Upper lobe of left lung (tissue), 6 donors: ENCODE measurements at regions not wholly inside any gene's neighbourhood (a gene's known extent, or its start where the extent isn't known, plus 50 kb on each side); places are given as distances from the start of the nearest gene placed in this dataset.
A peak's percentile ranks its signal among the peaks of the same experiment; 100 is the strongest.

ENCODE experiments used
- ATAC-seq, 2 donors: fragments of 200-7000 bp; cut with Tn5 transposase; one replicate each; pipeline ENCODE4 v1.9.1; 2022; ENCODE audit warnings: mild to moderate bottlenecking in 2 of 2, moderate library complexity in 2 of 2; ENCODE audit not compliant: low FRiP score in 2 of 2
- DNase-seq, 2 donors: peaks; one replicate each; pipeline ENCODE4 v3.0.0-alpha.2; 2019 to 2020
- H3K27ac ChIP-seq, 4 donors: fragments of 200-600 bp; sonication (generic); one replicate each; pipeline ENCODE4 v1.5.1; 2016 to 2019
- H3K27me3 ChIP-seq, 4 donors: fragments of 200-600 bp; sonication (generic); one replicate each; pipeline ENCODE4 v1.5.1; 2017 to 2019
- H3K36me3 ChIP-seq, 4 donors: fragments of 200-600 bp; sonication (generic); one replicate each; pipeline ENCODE4 v1.5.1; 2016 to 2019
- H3K4me1 ChIP-seq, 4 donors: fragments of 200-600 bp; sonication (generic); one replicate each; pipeline ENCODE4 v1.5.1; 2018 to 2019
- H3K4me3 ChIP-seq, 4 donors: fragments of 200-600 bp; sonication (generic); one replicate each; pipeline ENCODE4 v1.5.1; 2017 to 2019; ENCODE audit warnings: mild to moderate bottlenecking in 2 of 4, moderate library complexity in 1 of 4
- H3K9me3 ChIP-seq, 4 donors: fragments of 200-600 bp; sonication (generic); one replicate each; pipeline ENCODE4 v1.5.1; 2018 to 2019
- EP300 ChIP-seq, 4 donors: sonication (generic); formaldehyde crosslinking; IDR thresholded peaks; one replicate each; pipeline ENCODE4 v1.5.1; 2017; ENCODE audit warnings: antibody characterized with exemption in 4 of 4, control low read depth in 2 of 4
- POLR2A ChIP-seq, 4 donors: fragments of 450-650 bp; IDR thresholded peaks; one replicate each; pipeline ENCODE4 v1.5.1; 2016 to 2017; ENCODE audit warnings: antibody characterized with exemption in 4 of 4, mild to moderate bottlenecking in 2 of 4
- POLR2AphosphoS5 ChIP-seq, 2 donors: sonication (generic); formaldehyde crosslinking; IDR thresholded peaks; one replicate each; pipeline ENCODE4 v1.5.1; 2017; ENCODE audit warnings: antibody characterized with exemption in 2 of 2
- WGBS, 2 donors: methylation state at CpG; one replicate each; pipeline ENCODE4 v1.1.5; 2017 to 2018; 5-methylcytosine and 5-hydroxymethylcytosine counted together
- TF ChIP-seq, protein P1 (sequence below), 6 experiments: fragments of 450-650 bp in 4 of 6; fragments of 200-600 bp in 2 of 6; sonication (generic) in 2 of 6; IDR thresholded peaks; one replicate each; pipeline ENCODE4 v1.5.1; 2016 to 2019; ENCODE audit warnings: antibody characterized with exemption in 6 of 6
- donor health status: DM: no; HTN: no; CAD: no; lungs with moderate emphysema.
- donor health status: DM: no; HTN: yes; CAD: no; lungs with severe emphysema.

DNA sequence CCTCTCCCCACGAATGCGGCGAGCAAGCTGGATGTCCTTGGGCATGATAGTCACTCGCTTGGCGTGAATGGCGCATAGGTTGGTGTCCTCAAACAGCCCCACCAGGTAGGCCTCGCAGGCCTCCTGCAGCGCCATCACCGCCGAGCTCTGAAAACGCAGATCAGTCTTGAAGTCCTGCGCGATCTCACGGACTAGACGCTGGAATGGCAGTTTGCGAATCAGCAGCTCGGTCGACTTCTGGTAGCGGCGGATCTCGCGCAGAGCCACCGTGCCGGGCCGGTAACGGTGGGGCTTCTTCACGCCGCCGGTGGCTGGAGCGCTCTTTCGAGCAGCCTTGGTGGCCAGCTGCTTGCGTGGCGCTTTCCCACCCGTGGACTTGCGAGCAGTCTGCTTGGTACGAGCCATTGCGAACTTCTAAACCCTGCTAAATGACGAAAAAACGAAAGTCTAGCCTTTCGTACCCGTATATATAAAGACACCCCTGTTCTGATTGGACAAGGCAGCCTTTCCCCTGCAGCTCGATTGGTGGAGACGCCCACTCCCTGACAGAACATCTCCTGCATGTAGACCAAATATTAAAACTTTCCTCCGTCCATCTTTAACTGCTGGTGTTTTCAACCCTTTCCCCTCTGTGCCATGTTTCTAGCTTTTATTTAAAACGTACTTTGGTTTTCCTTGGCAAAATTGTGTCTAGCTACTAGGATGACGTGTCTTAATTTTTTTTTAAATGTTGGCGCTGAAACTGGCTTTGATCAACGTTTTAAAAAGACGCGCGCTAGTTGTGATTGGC lies 109.8 kb downstream of the HFE start:
- H3K36me3 ChIP-seq = no peaks in the 10 kb centered on the region
- H3K4me1 ChIP-seq = peaks cover 6 to 33% (median 21%) of the 10 kb centered on the region in 4 donors
- H3K27ac ChIP-seq = peak overlapping the region; percentile 83 to 96 (median 95)
- peak overlapping the region; percentile 38 to 57 (median 54) for H3K4me3 ChIP-seq
- ATAC-seq = peak; percentile 70 to 79
- peak; percentile 84 to 87 for DNase-seq
- WGBS, 2 donors = 3 to 4% methylated on average over 19 to 40 of the region's 51 CpGs
- TF ChIP-seq, protein P1, sequence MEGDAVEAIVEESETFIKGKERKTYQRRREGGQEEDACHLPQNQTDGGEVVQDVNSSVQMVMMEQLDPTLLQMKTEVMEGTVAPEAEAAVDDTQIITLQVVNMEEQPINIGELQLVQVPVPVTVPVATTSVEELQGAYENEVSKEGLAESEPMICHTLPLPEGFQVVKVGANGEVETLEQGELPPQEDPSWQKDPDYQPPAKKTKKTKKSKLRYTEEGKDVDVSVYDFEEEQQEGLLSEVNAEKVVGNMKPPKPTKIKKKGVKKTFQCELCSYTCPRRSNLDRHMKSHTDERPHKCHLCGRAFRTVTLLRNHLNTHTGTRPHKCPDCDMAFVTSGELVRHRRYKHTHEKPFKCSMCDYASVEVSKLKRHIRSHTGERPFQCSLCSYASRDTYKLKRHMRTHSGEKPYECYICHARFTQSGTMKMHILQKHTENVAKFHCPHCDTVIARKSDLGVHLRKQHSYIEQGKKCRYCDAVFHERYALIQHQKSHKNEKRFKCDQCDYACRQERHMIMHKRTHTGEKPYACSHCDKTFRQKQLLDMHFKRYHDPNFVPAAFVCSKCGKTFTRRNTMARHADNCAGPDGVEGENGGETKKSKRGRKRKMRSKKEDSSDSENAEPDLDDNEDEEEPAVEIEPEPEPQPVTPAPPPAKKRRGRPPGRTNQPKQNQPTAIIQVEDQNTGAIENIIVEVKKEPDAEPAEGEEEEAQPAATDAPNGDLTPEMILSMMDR (IDR thresholded peaks at IDR 0.05) = no peak
- TF ChIP-seq POLR2A (IDR thresholded peaks at IDR 0.05) (peak in 3 of 4 donors; percentile 77 to 92 (median 87)), POLR2AphosphoS5 (IDR thresholded peaks at IDR 0.05) (peak; percentile 90), EP300 (IDR thresholded peaks at IDR 0.05) (no peak)
- no peaks in the 10 kb centered on the region for H3K27me3 ChIP-seq
- H3K9me3 ChIP-seq = peaks cover 0 to 4% (median 0%) of the 10 kb centered on the region in 4 donors

DNA sequence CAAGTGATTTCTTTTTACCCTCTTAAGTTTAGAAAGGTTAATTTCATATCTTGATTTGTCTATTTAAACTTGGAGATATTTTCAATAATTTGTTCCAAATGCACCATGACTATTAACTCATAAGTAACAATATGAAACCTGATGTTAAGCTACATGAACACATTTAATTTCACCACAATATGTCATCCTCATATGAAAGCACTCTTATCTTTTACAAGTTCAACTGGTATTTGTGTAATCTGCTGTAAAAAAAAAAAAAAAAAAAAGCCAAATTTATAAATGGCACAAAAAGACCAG lies 110.4 kb downstream of the HFE start:
- no peak for ATAC-seq
- H3K4me3 ChIP-seq = peak overlapping the region in 3 of 4 donors; percentile 54 to 57 (median 54)

DNA sequence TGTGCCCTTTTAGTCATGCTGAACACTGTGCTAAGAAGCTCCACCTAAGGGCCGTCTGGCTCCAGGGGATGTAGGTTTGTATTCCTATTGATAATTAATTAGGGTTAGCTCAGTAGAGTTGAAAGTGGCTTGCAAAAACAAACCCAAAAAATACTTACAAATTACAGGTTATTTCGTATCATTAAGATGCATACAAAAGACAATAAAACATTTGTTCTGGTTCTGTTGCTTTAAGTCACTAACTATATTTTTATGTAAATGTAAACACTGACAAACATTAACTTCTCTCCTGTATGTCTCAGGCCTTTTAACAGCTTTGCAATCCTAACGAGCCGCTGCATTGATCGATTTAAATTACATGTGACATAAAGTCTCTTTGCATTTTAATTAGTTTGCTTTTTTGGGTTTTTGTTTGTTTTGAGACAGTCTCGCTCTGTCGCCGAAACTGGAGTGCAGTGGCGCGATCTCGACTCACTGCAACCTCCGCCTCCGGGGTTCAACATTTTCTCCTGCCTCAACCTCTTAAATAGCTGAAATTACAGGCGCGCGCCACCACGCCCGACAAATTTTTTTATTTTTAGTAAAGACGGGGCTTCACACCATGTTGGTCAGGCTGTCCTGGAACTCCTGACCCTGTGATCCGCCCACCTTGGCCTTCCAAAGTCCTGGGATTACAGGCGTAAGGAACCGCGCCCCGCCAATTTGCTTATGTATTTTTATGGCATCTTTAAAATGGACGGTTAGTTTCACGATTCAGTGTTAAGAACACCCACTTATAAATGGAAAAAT lies 110.9 kb downstream of the HFE start:
- TF ChIP-seq, protein P1 (IDR thresholded peaks at IDR 0.05) = no peak
- no peak for TF ChIP-seq POLR2AphosphoS5 (IDR thresholded peaks at IDR 0.05)
- TF ChIP-seq POLR2A (IDR thresholded peaks at IDR 0.05) = no peak
- no peak for TF ChIP-seq EP300 (IDR thresholded peaks at IDR 0.05)
- Histone ChIP-seq H3K27me3 (no peaks in the 10 kb centered on the region), H3K4me1 (peaks cover 6 to 33% (median 21%) of the 10 kb centered on the region in 4 donors), H3K9me3 (peaks cover 0 to 4% (median 0%) of the 10 kb centered on the region in 4 donors), H3K4me3 (peak overlapping the region; percentile 19 to 57 (median 54)), H3K36me3 (no peaks in the 10 kb centered on the region), H3K27ac (peak overlapping the region; percentile 94 to 96 (median 96))
- no peak for DNase-seq
- no peak for ATAC-seq
- WGBS, 2 donors = 2 to 3% methylated on average over 26 of the region's 26 CpGs

More for the DNA sequence above, 110.4 kb downstream of the HFE start:
- no peak for TF ChIP-seq POLR2AphosphoS5 (IDR thresholded peaks at IDR 0.05)
- TF ChIP-seq POLR2A (IDR thresholded peaks at IDR 0.05) = no peak
- TF ChIP-seq, protein P1 (IDR thresholded peaks at IDR 0.05) = no peak
- Histone ChIP-seq H3K27me3 (no peaks in the 10 kb centered on the region), H3K4me1 (peaks cover 6 to 33% (median 21%) of the 10 kb centered on the region in 4 donors), H3K27ac (peak overlapping the region; percentile 94 to 96 (median 96)), H3K9me3 (peaks cover 0 to 4% (median 0%) of the 10 kb centered on the region in 4 donors), H3K36me3 (no peaks in the 10 kb centered on the region)
- DNase-seq = no peak

DNA sequence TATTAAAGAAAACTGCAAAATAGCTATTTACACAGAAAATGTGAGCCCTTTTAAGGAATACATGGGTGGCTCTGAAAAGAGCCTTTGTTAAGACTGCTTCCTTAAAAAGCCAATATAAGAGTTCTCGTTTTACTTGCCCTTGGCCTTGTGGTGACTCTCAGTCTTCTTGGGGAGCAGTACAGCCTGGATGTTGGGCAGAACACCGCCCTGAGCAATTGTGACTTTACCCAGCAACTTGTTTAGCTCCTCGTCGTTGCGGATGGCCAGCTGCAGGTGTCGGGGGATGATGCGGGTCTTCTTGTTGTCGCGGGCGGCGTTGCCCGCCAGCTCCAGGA lies 111.5 kb downstream of the HFE start:
- Histone ChIP-seq H3K36me3 (no peaks in the 10 kb centered on the region), H3K9me3 (peaks cover 0 to 4% (median 0%) of the 10 kb centered on the region in 4 donors), H3K4me3 (peak overlapping the region; percentile 19 to 57 (median 54)), H3K27ac (peak overlapping the region; percentile 94 to 96 (median 96)), H3K4me1 (peaks cover 6 to 36% (median 22%) of the 10 kb centered on the region in 4 donors), H3K27me3 (no peaks in the 10 kb centered on the region)
- 0% methylated on average over 5 to 12 of the region's 12 CpGs for WGBS, 2 donors
- DNase-seq (no peak), ATAC-seq (peak; percentile 12 to 37)
- TF ChIP-seq POLR2A (IDR thresholded peaks at IDR 0.05) = no peak
- TF ChIP-seq EP300 (IDR thresholded peaks at IDR 0.05) = no peak
- no peak for TF ChIP-seq POLR2AphosphoS5 (IDR thresholded peaks at IDR 0.05)
- TF ChIP-seq, protein P1 (IDR thresholded peaks at IDR 0.05) = no peak
